ENCODE measurements at regions not wholly inside any gene's neighbourhood (a gene's known extent, or its start where the extent isn't known, plus 50 kb on each side); places are given as distances from the start of the nearest gene placed in this dataset.

GRCh38 chr2:44840503-44840850 lies 101.0 kb upstream of the SIX3 start:
- no peaks in the 10 kb centered on the region for H3K27me3 ChIP-seq (ENCODE audit: insufficient read depth, low read length, poor library complexity)
- H3K79me2 ChIP-seq (ENCODE audit: insufficient read depth, low read length) = no peaks in the 10 kb centered on the region
- H3K9ac ChIP-seq (ENCODE audit: low read depth, low read length) = no peak overlapping the region
- H3K36me3 ChIP-seq (ENCODE audit: insufficient read depth, low read length) = no peaks in the 10 kb centered on the region
- H4K20me1 ChIP-seq (ENCODE audit: insufficient read depth, low read length) = no peaks in the 10 kb centered on the region
- no peak overlapping the region for H2AFZ ChIP-seq (ENCODE audit: low read depth, low read length)
- H3K4me2 ChIP-seq (ENCODE audit: insufficient read depth, low read length) = no peak overlapping the region
- DNase-seq (no peak), ATAC-seq (ENCODE audit: insufficient read depth, low read depth) (no peak)
- H3K4me1 ChIP-seq (ENCODE audit: insufficient read depth, low read length) = peaks cover 11% of the 10 kb centered on the region
- H3K27ac ChIP-seq (ENCODE audit: low read length) = no peak overlapping the region
- H3K4me3 ChIP-seq (ENCODE audit: low read depth in 1 of 2, low read length in 2 of 2) = no peak overlapping the region
- no peaks in the 10 kb centered on the region for H3K9me3 ChIP-seq (ENCODE audit: insufficient read depth, low read length, severe bottlenecking)
- TF ChIP-seq CTCF (IDR thresholded peaks at IDR 0.05; ENCODE audit: borderline replicate concordance, extremely low read depth, low read length, poor library complexity, severe bottlenecking) (no peak), EZH2 (IDR thresholded peaks at IDR 0.05; ENCODE audit: borderline replicate concordance, low read depth, low read length, severe bottlenecking) (no peak)

GRCh38 chr2:44843086-44843485 lies 98.4 kb upstream of the SIX3 start:
- no peak for DNase-seq
- Histone ChIP-seq H3K27me3 (ENCODE audit: insufficient read depth, low read length, poor library complexity) (peaks cover 8% of the 10 kb centered on the region), H3K27ac (ENCODE audit: low read length) (no peak overlapping the region), H3K79me2 (ENCODE audit: insufficient read depth, low read length) (no peaks in the 10 kb centered on the region), H3K9ac (ENCODE audit: low read depth, low read length) (no peak overlapping the region), H2AFZ (ENCODE audit: low read depth, low read length) (no peak overlapping the region), H3K4me1 (ENCODE audit: insufficient read depth, low read length) (peaks cover 11% of the 10 kb centered on the region), H4K20me1 (ENCODE audit: insufficient read depth, low read length) (no peaks in the 10 kb centered on the region; the same call in 1 of the 2 replicates), H3K36me3 (ENCODE audit: insufficient read depth, low read length) (no peaks in the 10 kb centered on the region), H3K9me3 (ENCODE audit: insufficient read depth, low read length, severe bottlenecking) (no peaks in the 10 kb centered on the region), H3K4me3 (ENCODE audit: low read depth in 1 of 2, low read length in 2 of 2) (no peak overlapping the region), H3K4me2 (ENCODE audit: insufficient read depth, low read length) (no peak overlapping the region)
- ATAC-seq (ENCODE audit: insufficient read depth, low read depth) = no peak
- TF ChIP-seq EZH2 (IDR thresholded peaks at IDR 0.05; ENCODE audit: borderline replicate concordance, low read depth, low read length, severe bottlenecking) = no peak
- no peak for TF ChIP-seq CTCF (IDR thresholded peaks at IDR 0.05; ENCODE audit: borderline replicate concordance, extremely low read depth, low read length, poor library complexity, severe bottlenecking)

- Histone ChIP-seq H3K79me2 (ENCODE audit: insufficient read depth, low read length) (no peaks in the 10 kb centered on the region), H4K20me1 (ENCODE audit: insufficient read depth, low read length) (no peaks in the 10 kb centered on the region; the same call in 1 of the 2 replicates), H3K4me1 (ENCODE audit: insufficient read depth, low read length) (peaks cover 11% of the 10 kb centered on the region), H3K4me2 (ENCODE audit: insufficient read depth, low read length) (no peak overlapping the region), H2AFZ (ENCODE audit: low read depth, low read length) (no peak overlapping the region), H3K27ac (ENCODE audit: low read length) (no peak overlapping the region), H3K36me3 (ENCODE audit: insufficient read depth, low read length) (no peaks in the 10 kb centered on the region), H3K4me3 (ENCODE audit: low read depth in 1 of 2, low read length in 2 of 2) (no peak overlapping the region), H3K9ac (ENCODE audit: low read depth, low read length) (no peak overlapping the region), H3K9me3 (ENCODE audit: insufficient read depth, low read length, severe bottlenecking) (no peaks in the 10 kb centered on the region), H3K27me3 (ENCODE audit: insufficient read depth, low read length, poor library complexity) (peaks cover 12% of the 10 kb centered on the region)
- TF ChIP-seq EZH2 (IDR thresholded peaks at IDR 0.05; ENCODE audit: borderline replicate concordance, low read depth, low read length, severe bottlenecking) (no peak), CTCF (IDR thresholded peaks at IDR 0.05; ENCODE audit: borderline replicate concordance, extremely low read depth, low read length, poor library complexity, severe bottlenecking) (no peak)
- no peak for DNase-seq
- ATAC-seq (ENCODE audit: insufficient read depth, low read depth) = no peak
Measured at GRCh38 chr2:44843641-44844310, 97.7 kb upstream of the SIX3 start.
